Activated B cell treated with CpG ODN at 0.5 μM for 24 hours (primary cell): ENCODE measurements at regions not wholly inside any gene's neighbourhood (a gene's known extent, or its start where the extent isn't known, plus 50 kb on each side); places are given as distances from the start of the nearest gene placed in this dataset.

ENCODE experiments used
- ATAC-seq: fragments of 200-7000 bp; cut with Tn5 transposase; one replicate; pipeline ENCODE4 v1.10.0; 2021; ENCODE audit warnings: low read depth, mild to moderate bottlenecking, moderate library complexity
- CTCF ChIA-PET: fragments of 350-600 bp; sonication (Branson Sonifier 250); formaldehyde crosslinking; loops from one replicate; lab custom pipeline; 2021; ENCODE audit warnings: antibody characterized with exemption; lab: Charles Lee
- POLR2A ChIA-PET: fragments of 350-600 bp; sonication (Branson Sonifier 250); formaldehyde crosslinking; loops from one replicate; lab custom pipeline; 2021; ENCODE audit warnings: antibody characterized with exemption; lab: Charles Lee
- DNase-seq: peaks from one replicate; pipeline ENCODE4 v3.0.0; 2022
- H3K27ac Mint-ChIP-seq: one replicate; pipeline ENCODE4 v1.8.0; 2020; ENCODE audit warnings: mixed read lengths
- H3K27me3 Mint-ChIP-seq: one replicate; pipeline ENCODE4 v1.8.0; 2021; ENCODE audit warnings: mixed read lengths
- H3K36me3 Mint-ChIP-seq: one replicate; pipeline ENCODE4 v1.8.0; 2021; ENCODE audit warnings: low read depth, mixed read lengths
- H3K4me1 Mint-ChIP-seq: one replicate; pipeline ENCODE4 v1.8.0; 2021; ENCODE audit warnings: mixed read lengths
- H3K4me3 Mint-ChIP-seq: one replicate; pipeline ENCODE4 v1.8.0; 2020; ENCODE audit warnings: mild to moderate bottlenecking, mixed read lengths
- H3K9me3 Mint-ChIP-seq: one replicate; pipeline ENCODE4 v1.8.0; 2020; ENCODE audit warnings: mixed read lengths
- CTCF ChIP-seq: fragments of 200-600 bp; IDR thresholded peaks from one replicate; pipeline ENCODE4 v1.8.0; 2022; ENCODE audit warnings: antibody characterized with exemption, mild to moderate bottlenecking
- intact Hi-C: fragments of 100-400 bp; cut with micrococcal nuclease; formaldehyde crosslinking; loops from one replicate; pipeline ENCODE4 v1.15.1; 2024

GRCh38 chr2:122993592-122993991 lies 1031.5 kb upstream of the CNTNAP5 start:
- TF ChIP-seq CTCF, result no peak
- peaks cover 14% of the 10 kb centered on the region for H3K9me3 Mint-ChIP-seq
- H3K27me3 Mint-ChIP-seq, result no peaks in the 10 kb centered on the region
- H3K27ac Mint-ChIP-seq, result no peak overlapping the region
- ChIA-PET POLR2A (no interaction called here), CTCF (no interaction called here)
- H3K4me1 Mint-ChIP-seq, result no peaks in the 10 kb centered on the region
- DNase-seq (no peak), ATAC-seq (no peak)
- H3K4me3 Mint-ChIP-seq, result no peak overlapping the region
- intact Hi-C loops, result no loop called here
- H3K36me3 Mint-ChIP-seq, result no peaks in the 10 kb centered on the region

- DNase-seq (no peak), ATAC-seq (no peak)
- no peaks in the 10 kb centered on the region for H3K4me1 Mint-ChIP-seq
- H3K36me3 Mint-ChIP-seq, result no peaks in the 10 kb centered on the region
- no peak overlapping the region for H3K4me3 Mint-ChIP-seq
- CTCF ChIA-PET, result no interaction called here
- no peak overlapping the region for H3K27ac Mint-ChIP-seq
- peaks cover 9% of the 10 kb centered on the region for H3K9me3 Mint-ChIP-seq
- no peaks in the 10 kb centered on the region for H3K27me3 Mint-ChIP-seq
- TF ChIP-seq CTCF, result no peak
- POLR2A ChIA-PET, result no interaction called here
- intact Hi-C loops, result no loop called here
Observed at GRCh38 chr2:122999258-122999657, 1025.8 kb upstream of the CNTNAP5 start.

GRCh38 chr2:122999821-123000220 lies 1025.3 kb upstream of the CNTNAP5 start:
- Mint-ChIP-seq H3K27ac (no peak overlapping the region), H3K4me3 (no peak overlapping the region), H3K27me3 (no peaks in the 10 kb centered on the region), H3K36me3 (no peaks in the 10 kb centered on the region), H3K4me1 (no peaks in the 10 kb centered on the region), H3K9me3 (peaks cover 7% of the 10 kb centered on the region)
- no peak for ATAC-seq
- CTCF ChIA-PET, result no interaction called here
- POLR2A ChIA-PET, result no interaction called here
- no peak for TF ChIP-seq CTCF
- no peak for DNase-seq
- intact Hi-C loops, result no loop called here

- no peak for TF ChIP-seq CTCF
- Mint-ChIP-seq H3K27me3 (no peaks in the 10 kb centered on the region), H3K9me3 (peaks cover 18% of the 10 kb centered on the region), H3K27ac (no peak overlapping the region), H3K36me3 (no peaks in the 10 kb centered on the region), H3K4me3 (no peak overlapping the region), H3K4me1 (no peaks in the 10 kb centered on the region)
- intact Hi-C loops, result no loop called here
- ATAC-seq, result no peak
- DNase-seq, result no peak
- ChIA-PET POLR2A (no interaction called here), CTCF (no interaction called here)
Observed at GRCh38 chr2:123002660-123003248, 1022.3 kb upstream of the CNTNAP5 start.

- Mint-ChIP-seq H3K4me1 (no peaks in the 10 kb centered on the region), H3K36me3 (no peaks in the 10 kb centered on the region), H3K27me3 (no peaks in the 10 kb centered on the region), H3K27ac (no peak overlapping the region), H3K9me3 (peaks cover 6% of the 10 kb centered on the region), H3K4me3 (no peak overlapping the region)
- DNase-seq, result no peak
- intact Hi-C loops, result no loop called here
- CTCF ChIA-PET, result no interaction called here
- ATAC-seq, result no peak
- POLR2A ChIA-PET, result no interaction called here
- TF ChIP-seq CTCF, result no peak
Observed at GRCh38 chr2:123015186-123015585, 1009.9 kb upstream of the CNTNAP5 start.
